Neuronal stem cell (in vitro differentiated cells): ENCODE measurements at regions not wholly inside any gene's neighbourhood (a gene's known extent, or its start where the extent isn't known, plus 50 kb on each side); places are given as distances from the start of the nearest gene placed in this dataset.
"Not testable (repeated sequence)": the region's sequence is repeated elsewhere in the genome, so short reads cannot be mapped to it uniquely, and the experiment has no call there.

Experiments used
- DNase-seq: peaks from one replicate; pipeline ENCODE4 v3.0.0-alpha.2; 2013; ENCODE audit warnings: low spot score
- H2AFZ ChIP-seq: one replicate; pipeline ENCODE4 v1.6.1; 2013; ENCODE audit warnings: mild to moderate bottlenecking, low read length, inconsistent platforms
- H2AK5ac ChIP-seq: 2 replicates; pipeline ENCODE4 v1.6.1; 2013; ENCODE audit warnings: low read depth, mild to moderate bottlenecking, inconsistent platforms, low read length, moderate library complexity, mixed read lengths
- H2BK120ac ChIP-seq: 2 replicates; pipeline ENCODE4 v1.6.1; 2013; ENCODE audit warnings: low read depth, mild to moderate bottlenecking, inconsistent platforms, low read length, moderate library complexity, mixed read lengths
- H2BK12ac ChIP-seq: one replicate; pipeline ENCODE4 v1.6.1; 2013; ENCODE audit warnings: low read length, inconsistent platforms
- H2BK15ac ChIP-seq: 2 replicates; pipeline ENCODE4 v1.6.1; 2013; ENCODE audit warnings: mild to moderate bottlenecking, low read length, inconsistent platforms, mixed read lengths
- H2BK5ac ChIP-seq: one replicate; pipeline ENCODE4 v1.6.1; 2013; ENCODE audit warnings: inconsistent platforms, mild to moderate bottlenecking, low read length, moderate library complexity
- H3K14ac ChIP-seq: one replicate; pipeline ENCODE4 v1.6.1; 2013; ENCODE audit warnings: low read length, inconsistent platforms
- H3K18ac ChIP-seq: 2 replicates; pipeline ENCODE4 v1.6.1; 2013; ENCODE audit warnings: low read length, inconsistent platforms
- H3K23ac ChIP-seq: 2 replicates; pipeline ENCODE4 v1.6.1; 2013; ENCODE audit warnings: low read depth, mild to moderate bottlenecking, mixed read lengths, low read length, inconsistent platforms; ENCODE audit not compliant: poor library complexity
- H3K27ac ChIP-seq: replicated peaks from 3 replicates; pipeline ENCODE4 v1.5.1; 2013; ENCODE audit warnings: low read length, inconsistent platforms
- H3K27me3 ChIP-seq, 3 experiments: 2 replicates each; pipeline ENCODE4 v1.6.1; 2013; ENCODE audit warnings: low read length in 3 of 3, mild to moderate bottlenecking in 2 of 3, inconsistent platforms in 1 of 3, low read depth in 1 of 3, mixed read lengths in 1 of 3, moderate library complexity in 1 of 3; ENCODE audit not compliant: control insufficient read depth in 3 of 3, insufficient read depth in 3 of 3
- H3K36me3 ChIP-seq, 2 donors: replicated peaks in 1 of 2; 2 replicates each; pipeline ENCODE4 v1.6.1; 2013; ENCODE audit warnings: low read length in 2 of 2; ENCODE audit not compliant: control insufficient read depth in 2 of 2, insufficient read depth in 2 of 2
- H3K4ac ChIP-seq: 2 replicates; pipeline ENCODE4 v1.6.1; 2013; ENCODE audit warnings: inconsistent platforms, mild to moderate bottlenecking, low read length, moderate library complexity
- H3K4me1 ChIP-seq, 2 donors: 1 replicate in 1 of 2; 2 replicates in 1 of 2; pipeline ENCODE4 v1.6.1; 2013; ENCODE audit warnings: low read length in 2 of 2, low read depth in 1 of 2; ENCODE audit not compliant: control insufficient read depth in 2 of 2, insufficient read depth in 1 of 2
- H3K4me2 ChIP-seq: one replicate; pipeline ENCODE4 v1.6.1; 2013; ENCODE audit warnings: mild to moderate bottlenecking, low read length, inconsistent platforms; ENCODE audit not compliant: insufficient read depth, poor library complexity, severe bottlenecking
- H3K4me3 ChIP-seq, 2 donors: 2 replicates each; pipeline ENCODE4 v1.5.1; 2013; ENCODE audit warnings: low read length in 2 of 2, mild to moderate bottlenecking in 2 of 2, inconsistent platforms in 1 of 2, moderate library complexity in 1 of 2
- H3K79me1 ChIP-seq: one replicate; pipeline ENCODE4 v1.6.1; 2013; ENCODE audit warnings: low read depth, mild to moderate bottlenecking, inconsistent platforms, low read length, moderate library complexity
- H3K9ac ChIP-seq: one replicate; pipeline ENCODE4 v1.6.1; 2013; ENCODE audit warnings: mild to moderate bottlenecking, low read depth, low read length, inconsistent platforms; ENCODE audit not compliant: poor library complexity
- H3K9me3 ChIP-seq, 2 donors: replicated peaks in 1 of 2; 2 replicates each; pipeline versions ENCODE3 to v1.6.1; 2013; ENCODE audit warnings: low read length in 2 of 2, mild to moderate bottlenecking in 2 of 2, inconsistent platforms in 1 of 2, low read depth in 1 of 2, mixed read lengths in 1 of 2, moderate library complexity in 1 of 2; ENCODE audit not compliant: control insufficient read depth in 2 of 2, insufficient read depth in 1 of 2
- H4K8ac ChIP-seq: one replicate; pipeline ENCODE4 v1.6.1; 2013; ENCODE audit warnings: low read depth, mild to moderate bottlenecking, inconsistent platforms, low read length, moderate library complexity
- H4K91ac ChIP-seq: one replicate; pipeline ENCODE4 v1.6.1; 2013; ENCODE audit warnings: low read length, low read depth, mild to moderate bottlenecking, inconsistent platforms; ENCODE audit not compliant: poor library complexity
- WGBS, 2 donors: extraction: QIAGEN DNeasy Blood & Tissue Kit; methylation state at CpG; one replicate each; pipeline ENCODE4 v1.1.7; 2013; ENCODE audit warnings: missing lambda C conversion rate in 2 of 2, mixed read lengths in 1 of 2; ENCODE audit not compliant: insufficient read length in 2 of 2, insufficient replicate concordance in 1 of 2; ENCODE audit errors: extremely low coverage in 2 of 2; 5-methylcytosine and 5-hydroxymethylcytosine counted together

DNA sequence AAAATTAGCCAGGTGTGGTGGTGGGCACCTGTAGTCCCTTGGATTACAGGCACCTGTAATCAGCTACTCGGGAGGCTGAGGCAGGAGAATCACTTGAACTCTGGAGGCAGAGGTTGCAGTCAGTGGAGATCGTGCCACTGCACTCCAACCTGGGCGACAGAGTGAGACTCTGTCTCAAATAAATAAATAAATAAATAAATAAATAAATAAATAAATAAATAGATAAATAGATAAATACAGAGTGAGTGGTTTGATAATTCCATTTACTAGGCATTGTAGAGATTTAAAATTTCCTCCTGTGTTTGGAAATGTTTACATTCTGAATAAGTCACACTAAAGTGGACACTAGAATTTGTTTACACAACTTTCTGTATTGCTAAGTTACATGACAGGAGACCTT lies 504.4 kb upstream of the SEL1L start:
- H3K36me3 ChIP-seq, H3K4me1 ChIP-seq, H3K14ac ChIP-seq, H3K4me3 ChIP-seq, H3K4me2 ChIP-seq, DNase-seq, H3K9me3 ChIP-seq, H2AFZ ChIP-seq, H3K18ac ChIP-seq, H3K9ac ChIP-seq, H2BK12ac ChIP-seq, H2BK120ac ChIP-seq, H3K4ac ChIP-seq, H4K91ac ChIP-seq, H2AK5ac ChIP-seq, H3K27me3 ChIP-seq, H3K79me1 ChIP-seq, H2BK5ac ChIP-seq, H3K27ac ChIP-seq, H4K8ac ChIP-seq, H2BK15ac ChIP-seq, H3K23ac ChIP-seq: not testable (repeated sequence)
- no CpG with 5 or more reads among the region's 3 CpGs for WGBS, 2 donors

DNA sequence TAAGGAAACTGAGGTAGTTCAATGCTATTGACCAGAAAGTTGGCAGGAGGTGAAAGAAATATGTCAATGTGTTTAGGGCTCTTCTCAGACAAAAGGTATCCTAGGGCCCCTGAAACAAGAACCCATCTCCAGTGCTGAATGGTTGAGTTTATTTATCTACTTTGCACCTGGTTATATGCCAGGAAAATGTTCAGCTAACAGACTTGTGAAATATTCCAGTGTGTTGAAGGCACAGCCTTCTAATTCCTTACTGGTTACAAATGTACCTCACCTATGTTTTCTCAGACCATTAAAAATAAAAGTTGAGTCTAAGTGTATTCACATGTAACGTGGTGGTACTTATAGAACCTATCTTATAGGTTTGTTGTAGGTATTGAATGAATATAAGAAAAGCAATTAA lies 511.7 kb upstream of the SEL1L start:
- Histone ChIP-seq H3K4me1 (no peaks in the 10 kb centered on the region), H3K36me3 (no peaks in the 10 kb centered on the region), H2BK120ac (no peak overlapping the region), H3K9ac (no peak overlapping the region), H2BK12ac (no peak overlapping the region), H3K9me3 (no peaks in the 10 kb centered on the region), H2AK5ac (no peak overlapping the region), H3K4ac (no peak overlapping the region), H3K14ac (no peak overlapping the region), H2BK15ac (no peak overlapping the region), H3K27ac (no peak overlapping the region), H3K79me1 (no peaks in the 10 kb centered on the region), H3K4me2 (no peak overlapping the region), H2AFZ (no peak overlapping the region), H4K8ac (no peak overlapping the region), H3K4me3 (no peak overlapping the region), H3K18ac (no peak overlapping the region), H2BK5ac (no peak overlapping the region), H3K27me3 (no peaks in the 10 kb centered on the region), H4K91ac (no peak overlapping the region), H3K23ac (no peak overlapping the region)
- WGBS, 2 donors: no CpG with 5 or more reads among the region's 1 CpG
- DNase-seq: no peak

DNA sequence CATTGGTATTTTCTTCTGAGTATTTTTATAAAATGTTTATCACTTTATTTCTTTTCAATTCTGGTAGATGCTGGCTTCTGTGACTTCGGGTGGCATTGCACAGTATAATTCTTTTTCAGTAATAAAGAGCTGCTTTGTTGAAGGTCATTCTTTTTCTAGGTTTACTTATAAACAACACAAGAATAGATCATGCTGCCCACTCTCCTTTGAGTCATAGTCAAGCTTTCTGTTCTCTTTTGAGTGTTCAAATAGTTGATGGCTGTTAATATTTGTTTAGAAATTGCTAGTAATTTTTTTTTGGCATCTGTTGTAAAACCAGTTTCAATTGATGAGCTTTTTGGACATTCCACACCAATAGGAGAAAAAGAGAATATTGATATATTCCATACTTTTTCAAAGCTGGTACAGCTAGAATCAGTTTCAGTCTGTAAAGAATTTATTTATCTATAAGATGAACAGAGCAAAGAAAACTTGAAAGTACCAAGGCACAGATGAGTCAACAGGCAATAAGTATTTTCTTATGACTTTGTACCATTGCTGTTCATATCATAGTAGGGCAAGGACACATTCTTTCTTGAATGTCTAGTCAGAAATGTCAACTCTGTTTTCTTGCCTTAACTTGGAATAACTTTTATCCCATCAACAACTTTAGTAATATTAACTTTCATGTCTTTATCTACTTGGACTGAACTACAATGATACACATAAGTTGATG lies 513.0 kb upstream of the SEL1L start:
- no peak overlapping the region for H3K4me2 ChIP-seq
- H3K4ac ChIP-seq: no peak overlapping the region
- H3K14ac ChIP-seq: no peak overlapping the region
- H2BK5ac ChIP-seq: no peak overlapping the region
- whole genome bisulfite sequencing, 2 donors: no CpG with 5 or more reads among the region's 1 CpG
- no peaks in the 10 kb centered on the region for H3K36me3 ChIP-seq
- H2BK120ac ChIP-seq: no peak overlapping the region
- no peak overlapping the region for H3K23ac ChIP-seq
- H4K91ac ChIP-seq: no peak overlapping the region
- no peaks in the 10 kb centered on the region for H3K9me3 ChIP-seq
- no peak overlapping the region for H3K18ac ChIP-seq
- no peak for DNase-seq
- no peaks in the 10 kb centered on the region for H3K79me1 ChIP-seq
- no peak overlapping the region for H2AK5ac ChIP-seq
- H2BK12ac ChIP-seq: no peak overlapping the region
- H3K9ac ChIP-seq: no peak overlapping the region
- H2BK15ac ChIP-seq: no peak overlapping the region
- no peaks in the 10 kb centered on the region for H3K4me1 ChIP-seq
- no peak overlapping the region for H4K8ac ChIP-seq
- H3K4me3 ChIP-seq: no peak overlapping the region
- H3K27me3 ChIP-seq: no peaks in the 10 kb centered on the region
- no peak overlapping the region for H2AFZ ChIP-seq
- H3K27ac ChIP-seq: no peak overlapping the region

DNA sequence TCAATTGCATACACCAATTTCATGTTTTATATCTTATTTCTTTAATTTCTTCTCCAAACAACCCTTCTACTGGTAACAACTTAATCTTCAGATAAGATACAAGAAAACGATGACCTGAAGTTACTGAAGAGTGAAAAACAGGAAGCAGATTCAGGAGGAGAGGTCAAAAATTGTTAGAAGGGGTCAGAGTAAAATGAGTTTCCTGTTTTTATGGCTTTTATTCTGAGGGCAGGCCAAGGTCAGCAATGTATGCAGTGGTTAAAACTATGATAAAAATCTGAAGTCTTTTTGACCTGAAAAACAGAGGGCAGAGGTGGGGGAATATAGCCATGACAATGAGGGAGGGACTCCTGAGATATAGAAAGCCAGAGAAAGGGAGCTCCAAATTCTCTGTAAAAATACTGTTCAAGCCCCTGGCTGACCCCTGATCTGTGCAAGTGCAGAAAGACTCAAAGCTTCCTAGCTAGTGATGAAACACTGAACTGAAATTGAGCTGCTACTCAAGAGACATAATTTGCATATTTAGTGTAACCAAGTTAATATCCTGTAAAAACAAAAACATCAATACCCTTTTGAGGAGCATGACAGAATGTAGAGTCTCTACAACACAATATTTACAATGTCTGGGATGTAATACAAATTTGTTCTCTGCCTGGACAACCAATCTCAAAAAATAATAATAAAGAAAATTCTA lies 514.3 kb upstream of the SEL1L start:
- Histone ChIP-seq H3K4me2 (no peak overlapping the region), H3K18ac (no peak overlapping the region), H3K14ac (no peak overlapping the region), H3K4me1 (no peaks in the 10 kb centered on the region), H3K27ac (no peak overlapping the region), H2BK12ac (no peak overlapping the region), H4K8ac (no peak overlapping the region), H3K4me3 (no peak overlapping the region), H2BK5ac (no peak overlapping the region), H3K9me3 (no peaks in the 10 kb centered on the region), H2AK5ac (no peak overlapping the region), H3K4ac (no peak overlapping the region), H2AFZ (no peak overlapping the region), H3K9ac (no peak overlapping the region), H4K91ac (no peak overlapping the region), H3K27me3 (no peaks in the 10 kb centered on the region), H2BK15ac (no peak overlapping the region), H3K23ac (no peak overlapping the region), H3K79me1 (no peaks in the 10 kb centered on the region), H2BK120ac (no peak overlapping the region), H3K36me3 (no peaks in the 10 kb centered on the region)
- DNase-seq: no peak
- WGBS, 2 donors: no CpG with 5 or more reads among the region's 1 CpG
